ENCODE measurements at regions not wholly inside any gene's neighbourhood (a gene's known extent, or its start where the extent isn't known, plus 50 kb on each side); places are given as distances from the start of the nearest gene placed in this dataset.

- TF ChIP-seq RAD21 (CRISPR knock-in tag; conservative IDR thresholded peaks at IDR 0.05 in 1 of 2, IDR thresholded peaks at IDR 0.05 in 1 of 2) (peak in 1 of 2 experiments; percentile 66; a peak in 2 of 4 replicates), HDAC3 (IDR thresholded peaks at IDR 0.05; ENCODE audit: borderline replicate concordance, partially characterized antibody) (no peak)
- TF ChIP-seq, protein P1, sequence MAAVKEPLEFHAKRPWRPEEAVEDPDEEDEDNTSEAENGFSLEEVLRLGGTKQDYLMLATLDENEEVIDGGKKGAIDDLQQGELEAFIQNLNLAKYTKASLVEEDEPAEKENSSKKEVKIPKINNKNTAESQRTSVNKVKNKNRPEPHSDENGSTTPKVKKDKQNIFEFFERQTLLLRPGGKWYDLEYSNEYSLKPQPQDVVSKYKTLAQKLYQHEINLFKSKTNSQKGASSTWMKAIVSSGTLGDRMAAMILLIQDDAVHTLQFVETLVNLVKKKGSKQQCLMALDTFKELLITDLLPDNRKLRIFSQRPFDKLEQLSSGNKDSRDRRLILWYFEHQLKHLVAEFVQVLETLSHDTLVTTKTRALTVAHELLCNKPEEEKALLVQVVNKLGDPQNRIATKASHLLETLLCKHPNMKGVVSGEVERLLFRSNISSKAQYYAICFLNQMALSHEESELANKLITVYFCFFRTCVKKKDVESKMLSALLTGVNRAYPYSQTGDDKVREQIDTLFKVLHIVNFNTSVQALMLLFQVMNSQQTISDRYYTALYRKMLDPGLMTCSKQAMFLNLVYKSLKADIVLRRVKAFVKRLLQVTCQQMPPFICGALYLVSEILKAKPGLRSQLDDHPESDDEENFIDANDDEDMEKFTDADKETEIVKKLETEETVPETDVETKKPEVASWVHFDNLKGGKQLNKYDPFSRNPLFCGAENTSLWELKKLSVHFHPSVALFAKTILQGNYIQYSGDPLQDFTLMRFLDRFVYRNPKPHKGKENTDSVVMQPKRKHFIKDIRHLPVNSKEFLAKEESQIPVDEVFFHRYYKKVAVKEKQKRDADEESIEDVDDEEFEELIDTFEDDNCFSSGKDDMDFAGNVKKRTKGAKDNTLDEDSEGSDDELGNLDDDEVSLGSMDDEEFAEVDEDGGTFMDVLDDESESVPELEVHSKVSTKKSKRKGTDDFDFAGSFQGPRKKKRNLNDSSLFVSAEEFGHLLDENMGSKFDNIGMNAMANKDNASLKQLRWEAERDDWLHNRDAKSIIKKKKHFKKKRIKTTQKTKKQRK (IDR thresholded peaks at IDR 0.05; ENCODE audit: borderline replicate concordance, low read depth, low read length) = no peak
- TF ChIP-seq, protein P2, sequence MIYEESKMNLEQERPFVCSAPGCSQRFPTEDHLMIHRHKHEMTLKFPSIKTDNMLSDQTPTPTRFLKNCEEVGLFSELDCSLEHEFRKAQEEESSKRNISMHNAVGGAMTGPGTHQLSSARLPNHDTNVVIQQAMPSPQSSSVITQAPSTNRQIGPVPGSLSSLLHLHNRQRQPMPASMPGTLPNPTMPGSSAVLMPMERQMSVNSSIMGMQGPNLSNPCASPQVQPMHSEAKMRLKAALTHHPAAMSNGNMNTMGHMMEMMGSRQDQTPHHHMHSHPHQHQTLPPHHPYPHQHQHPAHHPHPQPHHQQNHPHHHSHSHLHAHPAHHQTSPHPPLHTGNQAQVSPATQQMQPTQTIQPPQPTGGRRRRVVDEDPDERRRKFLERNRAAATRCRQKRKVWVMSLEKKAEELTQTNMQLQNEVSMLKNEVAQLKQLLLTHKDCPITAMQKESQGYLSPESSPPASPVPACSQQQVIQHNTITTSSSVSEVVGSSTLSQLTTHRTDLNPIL (CRISPR knock-in tag; IDR thresholded peaks at IDR 0.05) = no peak
These were observed 357.3 kb downstream of the ZEB2 start (continued) for GRCh38 chr2:144162652-144163051.

GRCh38 chr2:144161061-144161460 is 358.9 kb downstream of the ZEB2 start:
- intact Hi-C loops (cut with micrococcal nuclease) = no loop called here
- POLR2A ChIA-PET = no interaction called here
- no peak for FAIRE-seq

More at GRCh38 chr2:144161061-144161460, 358.9 kb downstream of the ZEB2 start:
- ATAC-seq = no peak
- in situ Hi-C loops (cut with MboI) = no loop called here
- Histone ChIP-seq H3K79me2 (ENCODE audit: control insufficient read depth, insufficient read depth, low read length) (no peaks in the 10 kb centered on the region), H3K36me3 (ENCODE audit: control insufficient read depth, insufficient read depth, low read length) (no peaks in the 10 kb centered on the region), H3K27me3 (ENCODE audit: control insufficient read depth in 2 of 2, insufficient read depth in 2 of 2, low read length in 2 of 2) (no peaks in the 10 kb centered on the region), H3K27ac (ENCODE audit: extremely low read depth, low read depth, low read length) (no peak overlapping the region), H3K9me1 (ENCODE audit: control insufficient read depth, insufficient read depth, low read length) (no peaks in the 10 kb centered on the region), H3K9ac (ENCODE audit: insufficient read depth in 1 of 2, low read depth in 2 of 2, low read length in 2 of 2) (no peak overlapping the region), H4K20me1 (replicated peaks; ENCODE audit: control insufficient read depth, insufficient read depth, low read length) (no peaks in the 10 kb centered on the region), H2AFZ (ENCODE audit: low read depth, low read length) (no peak overlapping the region), H3K4me1 (replicated peaks in 1 of 2; ENCODE audit: control insufficient read depth in 2 of 2, insufficient read depth in 2 of 2, low read length in 2 of 2) (no peaks in the 10 kb centered on the region), H3K9me3 (replicated peaks; ENCODE audit: control insufficient read depth, insufficient read depth, low read depth, low read length) (no peaks in the 10 kb centered on the region), H3K4me2 (ENCODE audit: insufficient read depth, low read length) (no peak overlapping the region), H3K4me3 (no peak overlapping the region)
- CTCF ChIA-PET (ENCODE audit: low intra/inter-chr PET ratio) = no interaction called here
- WGBS (ENCODE audit: insufficient coverage, low coverage, missing lambda C conversion rate) = 72% methylated on average over 3 of the region's 3 CpGs
- TF ChIP-seq HOMEZ (CRISPR knock-in tag; IDR thresholded peaks at IDR 0.05) = no peak
- DNase-seq (ENCODE audit: extremely low read depth in 1 of 4, low spot score in 3 of 4) = no peak
- BruUV-seq (replicated peaks) = no TSS peak
